Mesenchymal stem cell (in vitro differentiated cells and primary cell): ENCODE measurements at regions not wholly inside any gene's neighbourhood (a gene's known extent, or its start where the extent isn't known, plus 50 kb on each side); places are given as distances from the start of the nearest gene placed in this dataset.

ENCODE experiments used
- DNase-seq: peaks from one replicate; pipeline ENCODE4 v3.0.0-alpha.2; 2013
- H2AFZ ChIP-seq: one replicate; pipeline ENCODE4 v1.6.1; 2013; ENCODE audit warnings: low read depth, mild to moderate bottlenecking, control low read depth, inconsistent platforms, low read length, moderate library complexity
- H2AK5ac ChIP-seq: 2 replicates; pipeline ENCODE4 v1.6.1; 2013; ENCODE audit warnings: low read length, moderate library complexity, mild to moderate bottlenecking, inconsistent platforms; ENCODE audit not compliant: severe bottlenecking
- H2BK120ac ChIP-seq: one replicate; pipeline ENCODE4 v1.6.1; 2013; ENCODE audit warnings: low read depth, mild to moderate bottlenecking, inconsistent platforms, low read length, moderate library complexity
- H2BK12ac ChIP-seq, 2 experiments: one replicate each; pipeline ENCODE4 v1.6.1; 2013; ENCODE audit warnings: inconsistent platforms in 2 of 2, low read length in 2 of 2, mild to moderate bottlenecking in 2 of 2, moderate library complexity in 2 of 2, control low read depth in 1 of 2
- H2BK15ac ChIP-seq: one replicate; pipeline ENCODE4 v1.6.1; 2013; ENCODE audit warnings: mild to moderate bottlenecking, low read depth, inconsistent platforms; ENCODE audit not compliant: poor library complexity, severe bottlenecking
- H2BK5ac ChIP-seq: 2 replicates; pipeline ENCODE4 v1.6.1; 2013; ENCODE audit warnings: low read depth, mild to moderate bottlenecking, low read length, control low read depth, inconsistent platforms; ENCODE audit not compliant: poor library complexity, severe bottlenecking
- H3K14ac ChIP-seq, 2 experiments: one replicate each; pipeline ENCODE4 v1.6.1; 2013; ENCODE audit warnings: inconsistent platforms in 2 of 2, low read length in 2 of 2, control low read depth in 1 of 2, mild to moderate bottlenecking in 1 of 2, moderate library complexity in 1 of 2
- H3K18ac ChIP-seq, 2 experiments: one replicate each; pipeline ENCODE4 v1.6.1; 2013; ENCODE audit warnings: inconsistent platforms in 2 of 2, low read length in 2 of 2, control low read depth in 1 of 2, low read depth in 1 of 2, mild to moderate bottlenecking in 1 of 2
- H3K23ac ChIP-seq, 2 experiments: one replicate each; pipeline ENCODE4 v1.6.1; 2013; ENCODE audit warnings: inconsistent platforms in 2 of 2, low read length in 2 of 2, mild to moderate bottlenecking in 2 of 2, moderate library complexity in 2 of 2, control low read depth in 1 of 2
- H3K27ac ChIP-seq: 2 replicates; pipeline ENCODE4 v1.5.1; 2013; ENCODE audit warnings: mild to moderate bottlenecking, moderate library complexity, low read length, control low read depth, inconsistent platforms; ENCODE audit not compliant: poor library complexity, severe bottlenecking
- H3K27me3 ChIP-seq, 2 experiments: 2 replicates each; pipeline versions ENCODE4 v1.6.1 to v1.7.0; 2013; ENCODE audit warnings: low read length in 2 of 2, mild to moderate bottlenecking in 2 of 2, moderate library complexity in 2 of 2, control low read depth in 1 of 2, inconsistent platforms in 1 of 2; ENCODE audit not compliant: control insufficient read depth in 1 of 2, insufficient read depth in 1 of 2
- H3K36me3 ChIP-seq, 2 experiments: 2 replicates each; pipeline versions ENCODE4 v1.6.1 to v1.7.0; 2013; ENCODE audit warnings: low read length in 2 of 2, control low read depth in 1 of 2, inconsistent platforms in 1 of 2, low read depth in 1 of 2, mild to moderate bottlenecking in 1 of 2; ENCODE audit not compliant: insufficient read depth in 2 of 2, control insufficient read depth in 1 of 2
- H3K4ac ChIP-seq, 2 experiments: one replicate each; pipeline ENCODE4 v1.6.1; 2013; ENCODE audit warnings: inconsistent platforms in 2 of 2, low read length in 2 of 2, mild to moderate bottlenecking in 2 of 2, moderate library complexity in 2 of 2, control low read depth in 1 of 2, low read depth in 1 of 2
- H3K4me1 ChIP-seq: 2 replicates; pipeline ENCODE4 v1.6.1; 2013; ENCODE audit warnings: low read depth, low read length, control low read depth; ENCODE audit not compliant: control insufficient read depth, insufficient read depth
- H3K4me2 ChIP-seq: 2 replicates; pipeline ENCODE4 v1.6.1; 2013; ENCODE audit warnings: low read length, mild to moderate bottlenecking, inconsistent platforms; ENCODE audit not compliant: poor library complexity, severe bottlenecking
- H3K4me3 ChIP-seq, 2 experiments: 2 replicates each; pipeline versions ENCODE4 v1.5.1 to v1.7.0; 2013; ENCODE audit warnings: low read length in 2 of 2, mild to moderate bottlenecking in 2 of 2, control low read depth in 1 of 2, low read depth in 1 of 2; ENCODE audit not compliant: insufficient read depth in 1 of 2
- H3K79me1 ChIP-seq: replicated peaks from 2 replicates; pipeline ENCODE4 v1.6.1; 2013; ENCODE audit warnings: mild to moderate bottlenecking, control low read depth, low read length, inconsistent platforms; ENCODE audit not compliant: poor library complexity, severe bottlenecking
- H3K9ac ChIP-seq: 2 replicates; pipeline ENCODE4 v1.7.0; 2013; ENCODE audit warnings: mild to moderate bottlenecking, low read length, moderate library complexity
- H3K9me3 ChIP-seq: 2 replicates; pipeline ENCODE4 v1.7.0; 2013; ENCODE audit warnings: mild to moderate bottlenecking, low read length; ENCODE audit not compliant: control insufficient read depth
- H4K8ac ChIP-seq: one replicate; pipeline ENCODE4 v1.6.1; 2013; ENCODE audit warnings: inconsistent platforms, mild to moderate bottlenecking, low read length, moderate library complexity
- H4K91ac ChIP-seq: one replicate; pipeline ENCODE4 v1.6.1; 2013; ENCODE audit warnings: mild to moderate bottlenecking, low read length, inconsistent platforms
- WGBS: methylation state at CpG from one replicate; pipeline ENCODE4 v1.1.7; 2013; ENCODE audit warnings: mixed read lengths; 5-methylcytosine and 5-hydroxymethylcytosine counted together

DNA sequence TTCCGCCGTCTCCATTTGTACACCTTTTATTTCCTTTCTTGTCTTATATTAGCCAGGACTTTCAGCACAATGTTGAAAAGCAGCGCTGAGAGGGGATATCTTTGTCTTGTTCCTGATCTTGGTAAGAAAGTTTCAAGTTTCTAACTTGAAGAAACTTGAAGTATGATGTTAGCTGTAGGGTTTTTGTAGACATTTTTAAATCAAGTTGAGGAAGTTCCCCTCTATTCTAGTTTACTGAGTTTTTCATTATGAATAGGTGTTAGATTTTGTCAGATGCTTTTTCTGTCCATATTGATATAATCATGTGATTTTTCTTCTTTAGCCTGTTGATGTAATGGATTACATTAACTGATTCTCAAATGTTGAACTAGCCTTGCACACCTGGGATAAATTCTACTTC is 425.7 kb downstream of the PIK3R1 start:
- Histone ChIP-seq H3K23ac (no peak overlapping the region), H3K27me3 (no peaks in the 10 kb centered on the region), H4K91ac (no peak overlapping the region), H3K9me3 (no peaks in the 10 kb centered on the region), H3K79me1 (no peaks in the 10 kb centered on the region), H3K4me3 (no peak overlapping the region), H2BK12ac (no peak overlapping the region), H2AK5ac (no peak overlapping the region), H4K8ac (no peak overlapping the region), H3K9ac (no peak overlapping the region), H3K18ac (no peak overlapping the region), H3K4me1 (no peaks in the 10 kb centered on the region), H3K36me3 (no peaks in the 10 kb centered on the region), H2AFZ (no peak overlapping the region), H2BK5ac (no peak overlapping the region), H3K27ac (no peak overlapping the region), H3K14ac (no peak overlapping the region), H2BK120ac (no peak overlapping the region), H3K4ac (no peak overlapping the region), H3K4me2 (no peak overlapping the region), H2BK15ac (no peak overlapping the region)
- DNase-seq: no peak
- WGBS: 95% methylated on average over 3 of the region's 3 CpGs

DNA sequence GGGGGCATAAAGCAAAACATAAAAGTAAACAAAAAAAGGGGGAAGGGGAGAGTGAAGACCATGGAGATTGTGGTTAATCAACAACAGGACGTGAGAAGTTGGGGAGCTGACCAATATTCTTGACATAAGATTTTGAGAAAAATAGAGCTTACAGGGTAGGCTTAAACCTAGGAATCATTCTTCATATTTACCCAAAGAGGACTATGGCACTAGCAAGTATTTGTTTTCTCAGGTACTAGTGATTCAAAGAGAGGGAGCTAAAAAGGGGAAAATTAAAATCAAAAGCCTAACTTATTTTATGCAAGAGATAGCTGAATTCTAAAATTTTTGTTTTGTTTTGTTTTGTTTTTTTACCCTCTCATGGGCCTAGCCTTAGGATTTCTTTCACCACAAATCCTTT is 427.5 kb downstream of the PIK3R1 start:
- no peak overlapping the region for H2AK5ac ChIP-seq
- no peak overlapping the region for H3K23ac ChIP-seq
- no peak for DNase-seq
- H3K4me2 ChIP-seq: no peak overlapping the region
- no peak overlapping the region for H3K9ac ChIP-seq
- H3K4ac ChIP-seq: no peak overlapping the region
- no peak overlapping the region for H4K8ac ChIP-seq
- H2BK120ac ChIP-seq: no peak overlapping the region
- H3K18ac ChIP-seq: no peak overlapping the region
- no peaks in the 10 kb centered on the region for H3K36me3 ChIP-seq
- H2AFZ ChIP-seq: no peak overlapping the region
- H3K4me1 ChIP-seq: no peaks in the 10 kb centered on the region
- no peak overlapping the region for H3K4me3 ChIP-seq
- H2BK15ac ChIP-seq: no peak overlapping the region
- no peaks in the 10 kb centered on the region for H3K79me1 ChIP-seq
- no peak overlapping the region for H3K14ac ChIP-seq
- no peak overlapping the region for H4K91ac ChIP-seq
- 0% methylated on average over 1 of the region's 1 CpG for WGBS
- H3K9me3 ChIP-seq: no peaks in the 10 kb centered on the region
- H3K27me3 ChIP-seq: no peaks in the 10 kb centered on the region
- H2BK12ac ChIP-seq: no peak overlapping the region
- no peak overlapping the region for H2BK5ac ChIP-seq
- no peak overlapping the region for H3K27ac ChIP-seq

DNA sequence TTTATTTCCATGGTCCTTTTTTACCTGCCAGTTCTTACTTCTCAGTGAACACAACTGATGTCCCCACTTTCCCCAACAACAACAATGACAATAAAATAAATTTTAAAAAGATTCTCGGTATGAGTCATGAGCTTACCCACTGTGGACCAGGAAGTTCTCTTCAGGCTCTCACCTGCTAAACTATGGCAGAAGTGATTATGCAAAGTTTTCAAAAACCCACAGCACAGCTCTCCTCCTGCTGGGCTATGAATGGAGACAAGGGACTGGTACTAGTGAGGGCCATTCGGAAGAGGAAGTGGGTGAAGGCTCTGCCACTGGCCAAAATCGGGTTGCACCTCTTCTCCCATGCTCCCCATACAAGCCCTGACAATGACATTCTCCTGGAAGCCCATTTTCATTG is 429.4 kb downstream of the PIK3R1 start:
- no peak overlapping the region for H3K18ac ChIP-seq
- no peak overlapping the region for H3K4ac ChIP-seq
- H3K27ac ChIP-seq: no peak overlapping the region
- no peaks in the 10 kb centered on the region for H3K36me3 ChIP-seq
- no peaks in the 10 kb centered on the region for H3K4me1 ChIP-seq
- H2BK12ac ChIP-seq: no peak overlapping the region
- no peak overlapping the region for H2AK5ac ChIP-seq
- H2AFZ ChIP-seq: no peak overlapping the region
- no peaks in the 10 kb centered on the region for H3K9me3 ChIP-seq
- 88% methylated on average over 3 of the region's 3 CpGs for WGBS
- H2BK15ac ChIP-seq: no peak overlapping the region
- H3K4me2 ChIP-seq: no peak overlapping the region
- no peak overlapping the region for H2BK120ac ChIP-seq
- no peaks in the 10 kb centered on the region for H3K27me3 ChIP-seq
- H3K9ac ChIP-seq: no peak overlapping the region
- peak overlapping the region; percentile 41 for H4K8ac ChIP-seq
- H3K4me3 ChIP-seq: no peak overlapping the region
- no peak overlapping the region for H4K91ac ChIP-seq
- no peak for DNase-seq
- H3K23ac ChIP-seq: no peak overlapping the region
- no peak overlapping the region for H2BK5ac ChIP-seq
- H3K14ac ChIP-seq: no peak overlapping the region
- no peaks in the 10 kb centered on the region for H3K79me1 ChIP-seq

DNA sequence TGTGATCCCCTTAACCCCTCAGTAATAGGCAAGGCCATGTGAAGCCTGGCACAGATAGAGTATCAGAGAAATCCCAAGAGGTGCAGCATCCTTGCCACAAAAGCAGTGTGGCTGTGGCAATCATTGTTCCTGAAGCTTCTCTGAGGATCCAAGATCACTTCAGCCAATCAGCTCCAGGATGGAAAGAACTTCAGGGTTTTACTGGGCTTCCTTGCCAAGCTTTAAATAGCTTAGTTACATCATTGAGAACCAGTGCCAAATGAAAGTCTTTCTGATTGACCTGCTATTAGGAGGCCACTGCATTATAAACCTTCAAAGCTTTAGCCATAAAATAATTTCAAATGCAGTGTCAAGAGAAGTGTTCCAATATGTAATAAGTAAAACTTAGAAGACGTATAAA is 430.6 kb downstream of the PIK3R1 start:
- Histone ChIP-seq H3K4me3 (no peak overlapping the region), H3K4ac (no peak overlapping the region), H3K36me3 (no peaks in the 10 kb centered on the region), H3K23ac (no peak overlapping the region), H3K14ac (no peak overlapping the region), H3K9ac (no peak overlapping the region), H2AK5ac (no peak overlapping the region), H3K18ac (no peak overlapping the region), H2BK5ac (no peak overlapping the region), H3K4me2 (no peak overlapping the region), H2BK15ac (no peak overlapping the region), H3K79me1 (no peaks in the 10 kb centered on the region), H3K27ac (no peak overlapping the region), H2AFZ (no peak overlapping the region), H4K91ac (no peak overlapping the region), H3K27me3 (no peaks in the 10 kb centered on the region), H2BK12ac (no peak overlapping the region), H3K9me3 (no peaks in the 10 kb centered on the region), H2BK120ac (no peak overlapping the region), H3K4me1 (no peaks in the 10 kb centered on the region), H4K8ac (no peak overlapping the region)
- peak; percentile 9 for DNase-seq
- 89% methylated on average over 1 of the region's 1 CpG for WGBS
